Stimulated activated CD8-positive, alpha-beta memory T cell treated with anti-CD3 and anti-CD28 coated beads, Interleukin-4, amount 100 ng/mL, for 4 hours (primary cell): ENCODE measurements at regions not wholly inside any gene's neighbourhood (a gene's known extent, or its start where the extent isn't known, plus 50 kb on each side); places are given as distances from the start of the nearest gene placed in this dataset.
"Not testable (repeated sequence)": the region's sequence is repeated elsewhere in the genome, so short reads cannot be mapped to it uniquely, and the experiment has no call there.

Source experiments
- DNase-seq, 2 donors: peaks; one replicate each; pipeline ENCODE4 v3.0.0-alpha.2; 2020; ENCODE audit warnings: low read depth in 2 of 2, low spot score in 1 of 2

- DNase-seq = no peak
These were observed 164.2 kb downstream of the VAPA start for GRCh38 chr18:10077986-10078385.

DNA sequence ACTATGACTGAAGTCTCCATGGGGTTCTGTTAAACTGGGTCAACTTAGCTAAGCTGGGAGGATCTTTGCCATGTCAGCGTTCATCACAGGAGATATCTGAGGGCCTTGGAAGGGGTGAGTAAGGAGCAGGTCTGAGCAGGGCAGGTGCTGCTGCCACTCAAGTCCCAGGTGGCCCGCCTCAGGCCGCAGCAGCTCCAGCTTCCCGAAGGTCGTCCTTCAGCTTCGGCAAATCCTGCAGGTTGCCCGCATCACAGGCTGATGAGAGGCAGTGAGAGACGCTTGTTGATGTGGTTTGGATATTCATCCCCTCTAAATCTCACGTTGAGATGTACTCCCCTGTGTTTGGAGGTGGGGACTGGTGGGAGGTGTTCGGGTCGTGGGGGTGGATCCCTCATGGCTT lies 166.6 kb downstream of the VAPA start:
- DNase-seq = no peak

DNA sequence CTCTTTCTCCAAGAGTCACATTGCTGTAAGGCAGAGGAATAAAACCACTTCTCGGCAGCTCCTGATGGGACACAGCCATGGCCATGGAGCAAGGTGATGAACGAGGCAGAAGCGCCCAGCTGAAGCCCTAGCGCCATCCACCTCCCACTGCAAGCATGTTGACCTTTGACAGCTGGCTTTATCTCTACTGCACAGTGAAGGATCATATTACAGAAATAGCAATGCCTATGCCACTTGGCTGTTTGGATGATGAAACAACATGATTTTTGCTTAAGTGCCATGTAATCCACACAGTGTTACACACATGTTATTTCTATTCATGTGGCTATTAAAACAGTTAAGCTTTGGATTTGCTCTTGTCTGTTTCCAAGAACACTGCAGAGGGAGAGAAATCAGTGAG lies 167.7 kb downstream of the VAPA start:
- no peak for DNase-seq

DNA sequence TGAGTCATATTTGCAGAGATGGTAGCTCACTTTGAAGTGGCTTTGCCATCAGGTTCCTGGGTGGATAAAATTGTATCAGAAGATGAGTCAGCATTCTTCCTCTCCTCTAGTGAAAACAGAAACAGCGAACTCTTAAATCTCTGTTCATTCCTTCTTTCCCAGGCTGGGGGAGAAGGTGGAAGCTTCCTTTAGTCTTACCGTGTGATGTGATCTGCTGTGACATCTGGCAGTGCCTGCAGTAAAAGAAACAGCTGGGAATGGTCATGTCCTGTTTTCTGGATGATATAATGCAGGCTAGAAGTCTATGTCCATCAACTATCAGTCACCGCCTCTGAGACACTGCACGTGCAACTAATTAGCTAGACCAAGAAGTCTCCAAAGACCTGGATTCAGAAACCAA lies 171.6 kb downstream of the VAPA start:
- DNase-seq = no peak

- DNase-seq = no peak
These were observed 172.1 kb downstream of the VAPA start for GRCh38 chr18:10085876-10086275.

DNA sequence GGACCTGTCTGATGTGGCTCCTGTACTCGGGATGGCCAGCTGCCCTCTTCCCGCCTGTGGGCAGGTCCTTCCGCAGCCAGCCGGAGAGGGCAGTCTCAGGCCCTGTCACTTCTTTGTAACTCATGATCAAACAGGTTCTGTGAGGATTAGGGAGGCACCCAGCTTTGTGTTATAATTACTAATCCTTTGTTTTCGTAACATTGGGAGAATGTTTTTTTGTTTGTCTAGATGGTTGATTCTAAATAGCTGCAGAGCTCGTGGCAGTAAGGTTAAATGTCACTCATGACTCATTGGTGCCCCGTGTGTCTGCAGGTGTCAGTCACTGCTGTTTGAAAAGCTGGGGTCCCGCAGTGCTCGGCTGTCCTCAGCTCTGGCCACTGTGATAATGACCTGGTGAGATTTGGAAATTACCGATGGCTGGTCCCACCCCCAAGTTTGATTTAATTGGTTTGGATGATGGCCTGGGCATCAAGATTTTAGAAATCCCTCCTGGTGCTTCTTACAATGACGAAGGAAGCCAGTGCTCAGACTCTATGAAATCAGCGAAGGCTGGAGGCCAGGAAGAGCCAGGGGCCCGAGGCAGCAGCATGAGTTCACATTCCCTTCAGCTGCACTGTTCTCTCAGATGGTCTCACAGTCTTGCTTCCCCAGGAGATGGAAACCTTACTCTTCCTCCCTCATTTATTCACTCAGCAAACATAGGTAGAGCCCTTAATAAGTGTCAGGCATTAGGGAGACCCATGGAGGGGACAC lies 172.8 kb downstream of the VAPA start:
- DNase-seq = no peak

GRCh38 chr18:10088734-10089133 lies 174.9 kb downstream of the VAPA start:
- no peak for DNase-seq

DNA sequence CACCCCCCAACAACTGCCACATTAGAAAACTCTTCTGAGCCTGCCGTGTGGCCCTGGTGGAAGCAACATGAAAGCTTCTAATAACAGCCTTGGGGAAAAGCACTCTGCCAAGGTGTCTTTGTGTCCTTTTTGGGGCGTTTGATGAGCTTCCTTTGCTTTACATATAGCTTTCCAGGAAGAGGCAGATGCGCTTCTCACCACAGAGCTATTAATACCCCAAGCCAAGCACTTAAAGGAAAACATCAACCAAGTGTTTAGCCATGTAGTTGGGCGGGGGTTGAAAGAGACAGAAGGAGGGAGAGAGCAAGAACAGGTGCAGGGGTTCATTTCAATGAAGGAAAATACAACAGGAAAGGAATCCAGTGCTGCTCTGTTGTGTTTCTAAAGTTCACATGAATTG lies 176.1 kb downstream of the VAPA start:
- DNase-seq = no peak

- DNase-seq = no peak
These were observed 176.9 kb downstream of the VAPA start for GRCh38 chr18:10090668-10091067.

GRCh38 chr18:10093445-10093844 lies 179.6 kb downstream of the VAPA start:
- no peak for DNase-seq

GRCh38 chr18:10094154-10094553 lies 180.3 kb downstream of the VAPA start:
- DNase-seq = no peak

- DNase-seq = no peak
These were observed 180.8 kb downstream of the VAPA start for GRCh38 chr18:10094655-10095054.

DNA sequence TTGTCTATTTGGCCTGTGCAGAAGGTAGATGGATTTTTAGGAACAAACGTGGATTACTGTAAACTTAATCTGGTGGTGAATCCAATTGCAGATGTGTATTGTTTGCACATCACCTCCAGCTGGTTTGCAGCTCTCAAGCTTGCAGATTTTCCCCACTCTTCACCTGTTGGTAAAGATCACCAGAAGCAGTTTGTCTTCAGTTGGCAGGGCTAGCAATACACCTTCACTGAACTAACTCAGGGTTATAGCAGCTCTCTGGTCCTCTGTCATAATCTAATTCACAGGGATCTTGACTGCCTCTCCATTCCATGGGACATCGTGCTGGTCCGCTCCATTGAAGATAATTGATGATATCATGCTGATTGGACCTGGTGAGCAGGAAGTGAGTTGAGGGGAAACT lies 181.5 kb downstream of the VAPA start:
- no peak for DNase-seq

DNA sequence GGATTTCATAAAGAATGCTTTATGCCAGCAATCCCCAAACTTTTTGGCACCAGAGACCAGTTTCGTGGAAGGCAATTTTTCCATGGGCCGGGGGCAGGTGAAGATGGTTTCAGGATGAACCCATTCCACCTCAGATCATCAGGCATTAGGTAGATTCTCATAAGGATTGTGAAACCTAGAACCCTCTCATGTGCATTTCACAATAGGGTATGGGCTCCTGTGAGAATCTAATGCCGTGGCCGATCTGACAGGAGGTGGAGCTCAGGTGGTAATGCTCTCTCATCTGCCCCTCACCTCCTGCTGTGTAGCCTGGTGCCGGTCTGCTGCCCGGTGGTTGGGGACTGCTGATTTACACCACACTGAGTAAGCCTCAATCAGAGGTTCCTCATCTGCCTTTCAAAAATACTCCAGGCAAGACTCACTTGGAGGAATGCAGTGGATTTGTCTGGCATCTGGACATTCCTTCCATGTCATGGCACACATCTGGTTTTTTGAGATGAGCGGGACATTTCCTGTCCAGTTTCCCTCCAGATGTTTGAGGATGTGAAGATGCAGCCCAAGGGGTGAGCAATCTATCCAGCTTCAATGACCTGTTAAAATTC lies 185.8 kb downstream of the VAPA start:
- DNase-seq = no peak

- DNase-seq = no peak
These were observed 186.4 kb downstream of the VAPA start for GRCh38 chr18:10100196-10100595.

DNA sequence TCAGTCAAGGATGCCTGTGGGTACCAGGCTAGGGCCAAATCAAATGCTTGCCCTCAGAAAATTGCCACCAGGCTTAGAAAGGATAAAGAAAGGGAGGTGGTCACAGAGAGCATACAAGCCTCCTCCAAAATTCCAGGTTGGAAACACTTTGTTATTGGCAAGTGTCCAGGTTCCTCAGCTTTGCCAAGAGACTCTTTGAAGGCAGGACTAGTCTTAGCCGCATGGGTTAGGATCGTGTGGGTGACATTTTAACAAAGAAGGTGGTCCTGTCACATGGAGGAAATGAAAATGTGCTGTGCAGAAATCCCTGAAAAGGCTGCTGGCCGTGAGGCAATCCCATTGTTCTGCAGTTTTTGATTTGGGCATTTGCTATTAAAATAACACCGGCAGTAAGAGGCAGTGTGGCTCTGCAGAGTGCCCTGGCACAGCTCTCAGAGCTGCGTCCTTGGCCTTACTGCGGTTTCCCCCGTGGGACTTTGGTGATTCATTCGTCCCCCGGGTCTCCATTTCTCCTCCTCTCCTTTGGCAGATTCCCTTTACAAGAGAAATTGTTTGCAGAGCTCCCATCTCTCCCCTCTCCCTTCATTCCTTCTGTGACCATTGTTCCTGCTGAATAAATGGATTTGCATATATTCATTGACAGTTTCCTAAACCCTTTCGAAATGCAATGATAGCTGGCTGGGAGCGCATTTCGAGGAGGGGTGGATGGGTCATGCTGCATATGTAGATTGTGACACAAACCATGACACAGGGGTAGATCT lies 187.3 kb downstream of the VAPA start:
- DNase-seq = no peak

DNA sequence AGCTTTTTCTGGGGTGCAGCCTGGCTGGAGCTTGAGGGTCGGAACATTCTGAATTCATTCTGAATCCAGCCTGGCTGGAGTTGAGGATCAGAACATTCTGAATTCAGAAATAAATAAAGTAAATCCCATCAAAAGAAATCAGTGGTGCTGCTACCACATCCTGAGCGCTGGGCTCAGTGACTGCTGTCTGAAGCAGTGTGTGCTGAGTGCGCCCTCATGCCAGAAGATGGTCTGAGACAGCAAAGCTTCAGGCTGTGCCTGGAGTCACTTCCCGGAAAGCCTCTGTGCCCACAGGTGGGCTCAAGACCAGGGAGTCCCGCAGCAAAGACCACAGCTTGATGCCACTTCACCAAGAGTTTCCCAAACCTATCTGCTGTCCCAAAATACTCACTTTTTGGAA lies 187.9 kb downstream of the VAPA start:
- no peak for DNase-seq

GRCh38 chr18:10105118-10105517 lies 191.3 kb downstream of the VAPA start:
- not testable (repeated sequence) for DNase-seq

DNA sequence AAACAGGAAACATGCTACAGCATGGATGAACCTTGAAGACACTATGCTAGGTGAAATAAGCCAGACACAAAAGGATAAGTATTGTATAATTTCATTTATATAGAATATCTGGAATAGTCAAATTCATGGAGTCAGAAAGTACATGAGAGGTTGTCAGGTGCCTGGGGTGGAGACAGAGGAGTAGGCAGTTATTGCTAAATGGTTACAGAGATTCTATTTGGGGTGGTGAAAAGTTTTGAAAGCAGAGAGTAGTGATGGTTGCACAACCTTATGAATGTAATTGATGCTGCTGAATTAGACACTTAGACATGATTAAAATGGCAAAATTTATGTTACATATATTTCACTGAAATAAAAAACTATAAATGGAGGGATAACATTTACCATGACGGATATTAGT lies 197.4 kb downstream of the VAPA start:
- no peak for DNase-seq

DNA sequence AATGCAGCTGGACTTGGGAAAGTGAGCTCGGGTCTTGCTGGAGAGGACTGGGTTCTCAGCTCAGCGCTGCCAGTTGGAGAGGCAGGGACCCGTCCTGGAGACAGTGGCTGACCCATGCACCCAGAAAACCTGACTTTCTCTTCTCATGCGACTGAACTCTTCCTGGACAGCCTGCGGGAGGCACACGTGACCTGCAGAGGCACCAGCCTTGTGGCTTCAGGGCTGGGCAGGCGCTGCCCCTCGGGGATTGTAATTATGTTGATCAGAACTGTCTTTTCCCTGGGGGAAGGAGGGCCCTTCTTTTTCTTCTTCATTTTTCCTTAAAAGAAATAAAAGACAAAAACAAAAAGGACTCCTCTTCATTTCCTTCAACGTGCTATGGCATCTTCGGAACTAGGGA lies 198.1 kb downstream of the VAPA start:
- no peak for DNase-seq

DNA sequence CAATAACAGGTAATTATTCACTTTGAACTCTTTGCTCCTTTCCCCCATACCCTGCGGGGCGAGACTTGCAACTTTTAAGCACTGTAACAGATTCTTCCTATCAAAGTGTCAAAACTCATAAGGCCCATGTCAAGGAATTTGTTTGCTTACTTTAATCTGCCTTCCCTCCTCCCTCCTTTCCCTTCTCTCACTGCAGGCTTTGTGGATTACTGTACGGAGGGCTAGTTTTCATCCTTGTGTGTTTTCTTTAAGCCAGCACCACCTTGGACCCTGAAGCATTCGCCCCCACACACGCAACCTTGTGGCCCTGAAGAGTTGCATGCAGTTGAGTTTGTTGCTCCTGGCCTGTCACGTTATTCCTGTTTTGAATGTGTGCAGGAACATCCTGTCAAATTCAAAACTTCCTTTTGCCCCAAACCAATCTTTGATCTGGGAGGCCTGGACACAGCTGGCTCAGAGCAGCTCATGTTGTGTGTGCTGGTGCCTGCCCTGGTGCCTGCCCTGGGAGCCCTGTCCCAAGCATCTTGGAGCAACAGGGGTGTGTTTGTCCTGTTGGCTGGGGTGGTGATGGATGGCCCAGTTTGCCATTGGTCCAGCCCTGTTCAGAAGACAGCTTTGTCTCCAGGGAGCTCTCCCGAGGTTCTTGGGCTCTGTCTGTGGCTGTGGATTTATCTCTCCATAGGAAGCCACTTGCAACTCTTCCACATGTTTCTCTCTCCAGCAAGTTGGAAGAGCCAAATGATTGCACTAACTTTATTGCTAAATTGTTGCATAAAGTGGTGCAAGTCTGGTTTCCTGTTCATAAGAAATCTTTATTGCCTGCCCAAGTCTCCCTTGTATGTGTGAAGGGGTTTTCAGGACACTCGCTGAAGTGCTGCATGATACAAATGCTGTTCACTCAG lies 199.6 kb downstream of the VAPA start:
- DNase-seq = no peak
